ENCODE measurements at regions not wholly inside any gene's neighbourhood (a gene's known extent, or its start where the extent isn't known, plus 50 kb on each side); places are given as distances from the start of the nearest gene placed in this dataset.

DNA sequence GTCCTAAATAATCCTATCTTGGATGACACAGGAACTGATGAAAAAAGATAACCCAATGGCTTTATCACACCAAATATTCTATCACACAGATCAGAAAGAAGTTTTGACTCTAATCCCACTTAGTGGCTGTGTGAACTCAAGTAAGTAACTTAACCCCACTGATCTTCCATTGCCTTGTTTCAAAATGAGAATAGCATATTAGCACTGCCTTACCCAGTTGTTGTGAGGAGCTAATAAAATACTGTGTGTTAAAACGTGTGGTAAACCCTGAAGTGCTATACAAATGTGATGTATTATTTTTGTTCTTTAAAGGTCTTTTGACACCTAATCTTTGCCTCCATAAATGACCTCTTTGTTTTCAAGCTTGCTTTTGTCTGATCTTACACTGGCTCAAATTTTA, 60.9 kb upstream of the ARID2 start:
- no peak for DNase-seq (ENCODE audit: low read depth in 1 of 2, low spot score in 1 of 2)

DNA sequence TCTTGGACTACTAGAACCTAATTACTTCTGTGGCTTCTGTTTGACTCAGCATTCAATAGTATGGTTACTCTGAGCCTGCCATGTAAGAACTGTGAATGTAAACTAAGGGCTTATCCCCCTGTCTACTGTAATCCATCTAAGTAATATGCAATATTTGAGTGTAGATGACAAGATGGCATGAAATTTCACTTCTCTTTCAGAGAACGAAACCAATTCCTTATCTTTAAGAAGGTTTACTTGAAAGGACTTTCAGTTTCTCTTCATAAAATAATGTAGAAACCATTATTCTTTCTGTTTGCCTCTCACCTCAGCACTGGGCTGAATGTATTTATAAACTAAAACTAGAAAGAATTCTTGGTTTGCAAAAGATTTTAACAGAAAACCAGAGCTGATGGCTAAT, 60.4 kb upstream of the ARID2 start:
- DNase-seq (ENCODE audit: low read depth in 1 of 2, low spot score in 1 of 2), result no peak

DNA sequence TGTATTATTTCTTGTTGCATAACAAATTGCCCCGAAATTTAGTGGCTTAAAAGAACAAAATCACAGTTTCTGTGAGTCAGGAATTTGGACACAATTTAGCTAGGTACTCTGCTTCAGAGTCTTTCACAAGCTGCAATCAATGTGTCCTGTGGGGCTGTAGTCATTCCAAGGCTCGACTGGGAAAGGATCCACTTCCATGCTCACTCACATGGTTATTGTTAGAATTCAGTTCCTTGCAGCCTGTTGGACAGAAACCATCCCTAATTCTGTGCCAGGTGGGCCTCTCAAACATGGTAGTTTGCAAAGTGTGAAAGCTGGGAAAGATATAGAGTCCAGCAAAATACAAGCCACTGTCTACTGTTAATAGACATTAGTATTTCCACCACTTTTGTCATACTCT, 59.7 kb upstream of the ARID2 start:
- DNase-seq (ENCODE audit: low read depth in 1 of 2, low spot score in 1 of 2), result no peak

DNA sequence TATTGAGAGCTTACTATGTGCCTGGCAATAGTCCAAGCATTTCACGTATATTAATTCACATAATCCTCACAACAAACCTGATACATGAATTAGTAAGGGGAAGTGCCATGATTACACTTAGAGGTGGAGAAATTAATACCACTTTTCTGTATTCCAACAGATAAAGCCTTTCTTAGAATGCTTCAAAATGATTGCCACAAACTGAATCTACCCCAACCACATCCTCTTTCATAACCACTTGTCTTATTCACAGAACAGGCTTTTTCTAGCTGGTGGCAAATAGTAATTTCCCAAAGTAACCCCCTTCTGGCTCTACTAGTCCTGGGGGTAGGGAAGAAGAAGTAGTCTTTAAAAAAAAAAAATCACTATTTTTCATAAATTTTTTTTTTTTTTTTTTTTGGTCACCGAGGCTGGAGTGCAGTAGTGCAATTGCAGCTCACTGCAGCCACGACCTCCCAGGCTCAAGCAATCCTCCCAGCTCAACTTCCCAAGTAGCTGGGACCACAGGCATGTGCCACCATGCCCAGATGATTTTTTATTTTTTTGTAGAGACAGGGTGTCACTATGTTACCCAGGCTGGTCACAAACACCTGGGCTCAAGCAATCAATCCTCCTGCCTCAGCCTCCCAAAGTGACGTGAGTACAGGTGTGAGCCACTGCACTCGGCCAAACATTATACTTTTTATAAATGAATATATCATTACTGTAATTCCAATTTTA, 59.0 kb upstream of the ARID2 start:
- peak in 1 of 2 donors; percentile 14 for DNase-seq (ENCODE audit: low read depth in 1 of 2, low spot score in 1 of 2)

DNA sequence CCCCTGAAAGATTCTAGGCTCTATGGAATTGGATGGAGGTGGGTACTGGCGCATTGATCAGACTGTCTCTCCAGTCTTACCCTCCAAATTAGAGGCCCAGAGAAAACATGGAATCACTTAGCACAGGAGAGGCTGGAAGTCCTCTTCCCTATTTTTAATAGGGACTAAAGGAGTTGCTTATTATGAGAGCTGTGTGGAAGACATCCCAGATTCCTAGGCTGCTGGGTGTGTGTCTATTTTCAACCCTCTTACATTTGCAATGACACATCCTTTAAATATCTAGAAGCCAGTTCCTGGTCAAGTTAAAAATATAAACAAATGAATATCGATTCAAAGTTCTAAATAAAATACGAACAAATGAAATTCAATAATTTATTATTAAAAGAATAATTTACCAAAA, 58.3 kb upstream of the ARID2 start:
- no peak for DNase-seq (ENCODE audit: low read depth in 1 of 2, low spot score in 1 of 2)

DNA sequence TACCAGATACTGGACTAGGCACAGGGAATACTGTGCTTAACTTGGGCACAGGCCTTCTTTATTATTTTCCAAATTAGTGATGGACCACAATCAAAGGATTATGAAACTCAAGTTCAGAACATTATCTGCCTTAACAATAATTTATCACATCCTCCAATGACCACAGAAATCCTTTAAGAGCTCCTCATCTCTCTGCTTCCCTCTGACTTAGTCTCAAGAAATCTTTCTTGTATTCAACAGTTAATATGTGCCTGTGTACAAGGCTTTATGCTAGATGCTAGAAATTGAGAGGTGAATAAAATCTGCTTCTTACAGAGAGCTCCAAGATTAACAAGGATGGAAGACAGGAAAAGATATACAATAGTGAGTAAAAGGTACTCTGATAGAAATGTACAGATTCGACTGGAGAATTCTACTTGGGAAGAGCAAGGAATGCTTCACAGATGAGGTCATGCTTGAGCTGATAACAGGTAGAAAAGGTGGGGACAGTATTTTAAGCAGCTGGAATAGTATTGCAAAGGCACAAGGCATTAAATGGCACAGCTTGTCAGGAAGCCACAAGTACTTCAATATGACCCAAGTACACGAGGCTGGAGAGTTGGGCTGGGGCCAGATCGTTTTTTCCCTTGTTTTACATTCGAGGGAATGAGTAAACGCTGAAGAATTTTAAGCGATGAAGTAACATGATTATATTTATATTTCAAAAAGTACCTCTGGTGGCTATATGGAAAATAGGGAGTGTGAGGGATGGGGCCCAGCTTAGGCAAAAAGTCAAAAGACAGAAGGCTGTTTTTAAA, 55.1 kb upstream of the ARID2 start:
- no peak for DNase-seq (ENCODE audit: low read depth in 1 of 2, low spot score in 1 of 2)

DNA sequence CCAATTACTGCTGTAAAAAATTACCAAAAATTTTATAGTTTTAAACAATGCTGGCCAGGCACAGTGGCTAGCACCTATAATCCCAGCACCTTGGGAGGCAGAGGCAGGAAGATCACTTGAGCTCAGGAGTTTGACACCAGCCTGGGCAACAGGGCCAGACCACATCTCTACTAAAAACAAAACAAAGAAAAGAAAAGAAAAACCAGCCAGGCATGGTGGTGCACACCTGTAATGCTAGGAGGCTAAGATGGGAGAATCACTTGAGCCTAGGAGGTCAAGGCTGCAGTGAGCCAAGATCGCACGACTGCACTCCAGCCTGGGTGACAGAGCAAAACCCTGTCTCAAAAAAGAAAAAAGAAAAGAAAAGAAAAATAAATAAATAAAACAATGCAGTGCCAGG, 54.0 kb upstream of the ARID2 start:
- no peak for DNase-seq (ENCODE audit: low read depth in 1 of 2, low spot score in 1 of 2)
